ENCODE measurements at regions not wholly inside any gene's neighbourhood (a gene's known extent, or its start where the extent isn't known, plus 50 kb on each side); places are given as distances from the start of the nearest gene placed in this dataset.

GRCh38 chr21:25384782-25385181 lies 222.5 kb downstream of the MRPL39 start:
- no peak for DNase-seq (ENCODE audit: low read depth in 2 of 3, low spot score in 2 of 3)

GRCh38 chr21:25383545-25383944 lies 223.7 kb downstream of the MRPL39 start:
- DNase-seq (ENCODE audit: low read depth in 2 of 3, low spot score in 2 of 3) = no peak

- DNase-seq (ENCODE audit: low read depth in 2 of 3, low spot score in 2 of 3) = no peak
Observed at GRCh38 chr21:25381936-25382452, 225.3 kb downstream of the MRPL39 start.

GRCh38 chr21:25375675-25376074 lies 231.6 kb downstream of the MRPL39 start:
- no peak for DNase-seq (ENCODE audit: low read depth in 2 of 3, low spot score in 2 of 3)

- DNase-seq (ENCODE audit: low read depth in 2 of 3, low spot score in 2 of 3) = no peak
Observed at GRCh38 chr21:25373126-25374082, 233.9 kb downstream of the MRPL39 start.

- no peak for DNase-seq (ENCODE audit: low read depth in 2 of 3, low spot score in 2 of 3)
Observed at GRCh38 chr21:25371841-25372425, 235.3 kb downstream of the MRPL39 start.

- DNase-seq (ENCODE audit: low read depth in 2 of 3, low spot score in 2 of 3) = no peak
Observed at GRCh38 chr21:25370311-25370744, 237.0 kb downstream of the MRPL39 start.

GRCh38 chr21:25369524-25370300 lies 237.6 kb downstream of the MRPL39 start:
- no peak for DNase-seq (ENCODE audit: low read depth in 2 of 3, low spot score in 2 of 3)

- DNase-seq (ENCODE audit: low read depth in 2 of 3, low spot score in 2 of 3) = no peak
Observed at GRCh38 chr21:25368531-25368930, 238.8 kb downstream of the MRPL39 start.

GRCh38 chr21:25366116-25366515 lies 241.2 kb downstream of the MRPL39 start:
- no peak for DNase-seq (ENCODE audit: low read depth in 2 of 3, low spot score in 2 of 3)

- no peak for DNase-seq (ENCODE audit: low read depth in 2 of 3, low spot score in 2 of 3)
Observed at GRCh38 chr21:25362375-25363267, 244.7 kb downstream of the MRPL39 start.

GRCh38 chr21:25361765-25362164 lies 245.5 kb downstream of the MRPL39 start:
- no peak for DNase-seq (ENCODE audit: low read depth in 2 of 3, low spot score in 2 of 3)

- no peak for DNase-seq (ENCODE audit: low read depth in 2 of 3, low spot score in 2 of 3)
Observed at GRCh38 chr21:25361097-25361496, 246.2 kb downstream of the MRPL39 start.

- no peak for DNase-seq (ENCODE audit: low read depth in 2 of 3, low spot score in 2 of 3)
Observed at GRCh38 chr21:25360593-25360992, 246.7 kb downstream of the MRPL39 start.

GRCh38 chr21:25359724-25360123 lies 247.6 kb downstream of the MRPL39 start:
- no peak for DNase-seq (ENCODE audit: low read depth in 2 of 3, low spot score in 2 of 3)

- peak in 1 of 3 experiments; percentile 30 for DNase-seq (ENCODE audit: low read depth in 2 of 3, low spot score in 2 of 3)
Observed at GRCh38 chr21:25350056-25350455, 257.2 kb downstream of the MRPL39 start.

GRCh38 chr21:25343774-25344545 lies 263.3 kb downstream of the MRPL39 start:
- DNase-seq (ENCODE audit: low read depth in 2 of 3, low spot score in 2 of 3) = no peak

GRCh38 chr21:25342816-25343215 lies 264.5 kb downstream of the MRPL39 start:
- DNase-seq (ENCODE audit: low read depth in 2 of 3, low spot score in 2 of 3) = no peak

GRCh38 chr21:25341981-25342380 lies 265.3 kb downstream of the MRPL39 start:
- no peak for DNase-seq (ENCODE audit: low read depth in 2 of 3, low spot score in 2 of 3)

GRCh38 chr21:25338415-25338814 lies 268.9 kb downstream of the MRPL39 start:
- DNase-seq (ENCODE audit: low read depth in 2 of 3, low spot score in 2 of 3) = no peak
